DMS 273 treated with DMSO at 0.1 percent for 48 hours (cell line): ENCODE measurements at regions not wholly inside any gene's neighbourhood (a gene's known extent, or its start where the extent isn't known, plus 50 kb on each side); places are given as distances from the start of the nearest gene placed in this dataset.

Experiments used
- DNase-seq: peaks from one replicate; lab custom pipeline; 2025; lab: John Stamatoyannopoulos, UW

- peak; percentile 55 for DNase-seq
Measured at GRCh38 chr6:106918115-106918514, 56.4 kb downstream of the CD24 start.

- DNase-seq: no peak
Measured at GRCh38 chr6:106916891-106917290, 57.6 kb downstream of the CD24 start.

- no peak for DNase-seq
Measured at GRCh38 chr6:106913676-106914280, 60.8 kb downstream of the CD24 start.

- no peak for DNase-seq
Measured at GRCh38 chr6:106913111-106913510, 61.4 kb downstream of the CD24 start.

- DNase-seq: no peak
Measured at GRCh38 chr6:106912091-106912490, 62.4 kb downstream of the CD24 start.

GRCh38 chr6:106910999-106911949, 63.3 kb downstream of the CD24 start:
- peak; percentile 77 for DNase-seq

GRCh38 chr6:106908386-106908840, 66.1 kb downstream of the CD24 start:
- no peak for DNase-seq

- no peak for DNase-seq
Measured at GRCh38 chr6:106907754-106908153, 66.8 kb downstream of the CD24 start.

GRCh38 chr6:106906232-106906631, 68.3 kb downstream of the CD24 start:
- DNase-seq: no peak

- DNase-seq: no peak
Measured at GRCh38 chr6:106903299-106903698, 71.2 kb downstream of the CD24 start.

GRCh38 chr6:106901062-106901461, 73.5 kb downstream of the CD24 start:
- no peak for DNase-seq

GRCh38 chr6:106899697-106900096, 74.8 kb downstream of the CD24 start:
- no peak for DNase-seq

- DNase-seq: no peak
Measured at GRCh38 chr6:106897580-106897979, 76.9 kb downstream of the CD24 start.

- no peak for DNase-seq
Measured at GRCh38 chr6:106895703-106896040, 78.9 kb downstream of the CD24 start.

GRCh38 chr6:106894978-106895702, 79.4 kb downstream of the CD24 start:
- no peak for DNase-seq

GRCh38 chr6:106892186-106892585, 82.3 kb downstream of the CD24 start:
- DNase-seq: no peak

GRCh38 chr6:106890447-106890846, 84.1 kb downstream of the CD24 start:
- DNase-seq: no peak

GRCh38 chr6:106889692-106890091, 84.8 kb downstream of the CD24 start:
- DNase-seq: no peak

- DNase-seq: no peak
Measured at GRCh38 chr6:106886922-106887797, 87.4 kb downstream of the CD24 start.

- no peak for DNase-seq
Measured at GRCh38 chr6:106886081-106886843, 88.3 kb downstream of the CD24 start.

GRCh38 chr6:106885679-106886078, 88.8 kb downstream of the CD24 start:
- no peak for DNase-seq
